WERI-Rb-1 (cell line): ENCODE measurements at regions not wholly inside any gene's neighbourhood (a gene's known extent, or its start where the extent isn't known, plus 50 kb on each side); places are given as distances from the start of the nearest gene placed in this dataset.

Experiments used
- DNase-seq: peaks from one replicate; pipeline ENCODE4 v3.0.0-alpha.2; 2020
- H3K27ac ChIP-seq: fragments of 250-450 bp; sonication (Bioruptor Pico); 2 replicates; pipeline ENCODE4 v1.5.1; 2020; ENCODE audit warnings: mild to moderate bottlenecking, moderate library complexity
- H3K27me3 ChIP-seq: fragments of 250-450 bp; sonication (Bioruptor Pico); 2 replicates; pipeline ENCODE4 v1.5.1; 2021; ENCODE audit warnings: mild to moderate bottlenecking, low read depth, moderate library complexity; ENCODE audit not compliant: insufficient read depth, severe bottlenecking
- H3K36me3 ChIP-seq: fragments of 250-450 bp; sonication (Bioruptor Pico); 2 replicates; pipeline ENCODE4 v1.5.1; 2020; ENCODE audit warnings: mild to moderate bottlenecking, moderate library complexity
- H3K4me3 ChIP-seq: 2 replicates; pipeline ENCODE4 v1.5.1; 2011; ENCODE audit warnings: low read depth, mild to moderate bottlenecking, control low read depth, low read length
- H3K9me3 ChIP-seq: fragments of 250-450 bp; sonication (Bioruptor Pico); 2 replicates; pipeline ENCODE4 v1.5.1; 2021; ENCODE audit warnings: mild to moderate bottlenecking, moderate library complexity; ENCODE audit not compliant: severe bottlenecking
- CTCF ChIP-seq: IDR thresholded peaks from 2 replicates; pipeline ENCODE4 v1.5.1; 2011; ENCODE audit warnings: low read depth, mild to moderate bottlenecking, control low read depth, inconsistent platforms, low read length

- H3K36me3 ChIP-seq: no peaks in the 10 kb centered on the region
- H3K4me3 ChIP-seq: no peak overlapping the region
- no peaks in the 10 kb centered on the region for H3K9me3 ChIP-seq
- H3K27me3 ChIP-seq: no peaks in the 10 kb centered on the region
- TF ChIP-seq CTCF: peak; percentile 89
- peak; percentile 78 for DNase-seq
- H3K27ac ChIP-seq: no peak overlapping the region
Measured at GRCh38 chr14:82710267-82710841, 1176.7 kb upstream of the SEL1L start.

- no peak overlapping the region for H3K27ac ChIP-seq
- no peaks in the 10 kb centered on the region for H3K9me3 ChIP-seq
- no peak for DNase-seq
- no peak for TF ChIP-seq CTCF
- H3K4me3 ChIP-seq: no peak overlapping the region
- H3K27me3 ChIP-seq: no peaks in the 10 kb centered on the region
- no peaks in the 10 kb centered on the region for H3K36me3 ChIP-seq
Measured at GRCh38 chr14:82719617-82720016, 1186.0 kb upstream of the SEL1L start.

GRCh38 chr14:82720431-82720830 is 1186.8 kb upstream of the SEL1L start:
- no peaks in the 10 kb centered on the region for H3K9me3 ChIP-seq
- no peak for DNase-seq
- H3K4me3 ChIP-seq: no peak overlapping the region
- H3K27ac ChIP-seq: no peak overlapping the region
- H3K36me3 ChIP-seq: no peaks in the 10 kb centered on the region
- no peak for TF ChIP-seq CTCF
- H3K27me3 ChIP-seq: no peaks in the 10 kb centered on the region

GRCh38 chr14:82720946-82721345 is 1187.3 kb upstream of the SEL1L start:
- Histone ChIP-seq H3K36me3 (no peaks in the 10 kb centered on the region), H3K9me3 (no peaks in the 10 kb centered on the region), H3K27me3 (no peaks in the 10 kb centered on the region), H3K27ac (no peak overlapping the region), H3K4me3 (no peak overlapping the region)
- DNase-seq: no peak
- TF ChIP-seq CTCF: no peak

- DNase-seq: no peak
Measured at GRCh38 chr14:82724316-82724715, 1190.7 kb upstream of the SEL1L start.

More at GRCh38 chr14:82724316-82724715, 1190.7 kb upstream of the SEL1L start:
- no peak for TF ChIP-seq CTCF
- no peak overlapping the region for H3K4me3 ChIP-seq
- H3K36me3 ChIP-seq: no peaks in the 10 kb centered on the region
- H3K27ac ChIP-seq: no peak overlapping the region
- H3K9me3 ChIP-seq: no peaks in the 10 kb centered on the region
- no peaks in the 10 kb centered on the region for H3K27me3 ChIP-seq
